IPS DF 4.7 (cell line): ENCODE measurements at regions not wholly inside any gene's neighbourhood (a gene's known extent, or its start where the extent isn't known, plus 50 kb on each side); places are given as distances from the start of the nearest gene placed in this dataset.

Experiments
- DNase-seq: peaks from one replicate; pipeline ENCODE4 v3.0.0-alpha.2; 2013; ENCODE audit warnings: low spot score; ENCODE audit errors: extremely low read depth

DNA sequence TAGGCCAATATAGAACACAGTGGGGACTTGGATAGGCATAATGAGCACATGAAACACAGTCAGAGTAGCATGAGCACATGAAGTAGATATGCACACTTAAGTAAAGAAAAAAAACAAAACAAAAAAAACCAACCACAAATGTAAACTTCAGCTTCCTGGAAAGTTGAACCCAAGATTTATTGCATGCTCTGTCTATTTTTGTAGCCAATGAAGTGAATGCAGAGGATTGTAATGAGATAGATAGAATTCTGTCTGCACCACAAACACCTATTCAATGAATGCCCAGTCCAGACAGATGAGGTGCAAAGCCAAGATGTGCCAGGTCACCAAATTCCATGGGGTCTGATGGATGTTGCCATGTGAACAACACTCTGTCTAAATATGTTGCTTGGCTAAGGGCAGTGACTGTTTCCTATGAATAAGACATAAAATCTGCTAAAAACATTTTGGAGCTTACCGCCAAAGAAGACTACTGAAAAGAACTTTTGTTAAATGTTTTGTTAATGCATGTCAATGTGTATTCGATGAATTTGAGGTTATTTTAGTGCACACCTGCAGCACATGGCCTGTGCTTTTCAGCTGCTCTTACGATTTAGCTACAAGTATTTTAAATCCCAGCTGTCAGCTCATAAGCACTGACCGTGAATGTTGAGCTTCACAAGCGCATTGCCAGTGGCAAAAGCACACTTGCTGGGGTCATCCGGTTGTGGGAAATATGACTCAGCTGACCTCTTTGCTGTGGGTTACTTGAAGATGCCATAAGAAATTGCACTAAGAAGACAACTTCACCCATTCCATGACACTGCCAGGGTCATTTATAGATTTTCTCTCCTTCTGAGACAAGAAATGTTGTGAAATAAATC lies 374.8 kb upstream of the GNPDA2 start:
- DNase-seq: no peak

DNA sequence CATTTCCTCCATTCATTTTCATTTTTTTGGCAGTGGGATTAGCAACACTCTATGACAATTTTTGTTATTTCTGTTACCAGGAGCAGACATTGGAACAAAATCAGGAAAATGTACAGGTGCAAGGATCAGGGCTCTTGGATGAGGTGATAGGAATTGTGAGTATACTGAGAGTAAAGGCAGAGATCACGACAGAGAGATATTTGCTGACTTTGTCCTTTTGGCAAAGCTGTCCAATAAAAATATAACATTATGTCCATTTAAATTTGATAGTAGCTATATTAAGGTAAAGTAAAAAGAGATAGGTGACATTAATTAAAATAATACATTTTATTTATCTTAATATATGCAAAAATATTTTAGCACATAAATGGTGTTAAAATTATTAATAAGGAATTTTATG lies 373.1 kb upstream of the GNPDA2 start:
- DNase-seq: no peak

DNA sequence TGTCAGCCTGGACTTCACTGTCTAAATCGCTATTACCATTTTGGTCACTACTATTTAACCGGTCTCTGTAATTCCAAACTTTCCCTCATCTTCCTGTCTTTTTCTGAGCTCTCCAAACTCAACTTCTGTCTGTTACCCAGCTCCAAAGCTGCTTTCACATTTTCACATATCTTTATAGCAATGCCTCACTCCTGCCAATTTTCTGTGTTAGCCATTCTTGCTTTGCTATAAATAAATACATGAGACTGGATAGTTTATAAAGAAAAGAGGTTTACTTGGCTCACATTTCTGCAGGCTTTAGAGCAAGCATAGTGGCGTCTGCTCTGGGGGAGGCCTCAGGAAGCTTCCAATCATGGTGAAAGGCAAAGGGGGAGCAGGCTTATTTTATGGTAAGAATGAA lies 368.3 kb upstream of the GNPDA2 start:
- DNase-seq: no peak

DNA sequence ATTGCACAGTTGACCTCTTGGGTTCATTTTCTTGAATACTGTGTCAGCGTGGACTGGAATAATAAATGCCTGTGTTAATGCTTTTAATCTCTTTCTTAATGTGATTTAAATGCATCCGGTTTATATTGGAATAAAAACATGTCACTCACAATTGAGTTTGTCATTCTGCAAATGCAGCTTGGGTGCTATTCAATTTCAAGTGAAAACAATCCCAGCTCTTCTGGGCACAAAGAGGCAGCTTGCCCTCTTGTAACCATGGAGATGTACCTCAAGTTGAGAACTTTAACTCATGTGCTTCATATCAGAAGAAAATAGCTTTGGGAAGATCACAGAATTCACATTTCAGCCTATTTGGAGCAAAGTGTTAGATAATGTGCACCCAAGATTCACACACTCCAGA lies 355.7 kb upstream of the GNPDA2 start:
- DNase-seq: no peak

DNA sequence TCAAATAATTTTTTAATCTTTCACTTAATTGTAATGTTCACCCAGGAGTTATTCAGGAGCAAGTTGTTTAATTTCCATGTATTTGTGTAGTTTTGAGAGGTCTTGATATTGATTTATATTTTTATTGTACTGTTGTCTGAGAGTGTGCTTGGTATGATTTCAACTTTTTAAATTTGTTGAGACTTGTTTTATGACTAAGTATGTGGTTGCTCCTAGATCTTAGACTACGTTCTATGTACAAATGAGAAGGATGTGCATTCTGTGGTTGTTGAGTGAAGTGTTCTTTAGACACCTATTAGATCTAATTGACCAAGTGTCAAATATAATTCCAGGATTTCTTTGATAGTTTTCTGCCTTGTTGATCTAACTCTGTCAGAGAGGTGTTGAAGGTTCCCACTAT lies 353.3 kb upstream of the GNPDA2 start:
- no peak for DNase-seq

DNA sequence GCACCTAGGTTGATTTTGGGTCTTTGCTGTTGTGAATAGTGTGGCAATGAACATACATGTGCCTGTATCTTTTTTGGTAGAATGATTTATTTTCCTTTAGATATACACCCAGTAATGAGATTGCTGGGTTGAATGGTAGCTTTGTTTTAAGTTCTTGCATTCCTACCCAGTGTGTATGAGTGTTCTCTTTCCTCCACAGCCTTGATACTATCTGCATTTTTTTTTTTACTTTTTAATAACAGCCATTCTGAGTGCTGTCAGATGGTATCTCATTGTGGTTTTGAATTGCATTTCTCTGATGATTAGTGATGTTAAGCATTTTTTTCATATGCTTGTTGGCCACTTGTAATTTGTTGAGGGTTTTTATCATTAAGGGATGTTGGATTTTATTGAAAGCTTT lies 351.8 kb upstream of the GNPDA2 start:
- DNase-seq: no peak

DNA sequence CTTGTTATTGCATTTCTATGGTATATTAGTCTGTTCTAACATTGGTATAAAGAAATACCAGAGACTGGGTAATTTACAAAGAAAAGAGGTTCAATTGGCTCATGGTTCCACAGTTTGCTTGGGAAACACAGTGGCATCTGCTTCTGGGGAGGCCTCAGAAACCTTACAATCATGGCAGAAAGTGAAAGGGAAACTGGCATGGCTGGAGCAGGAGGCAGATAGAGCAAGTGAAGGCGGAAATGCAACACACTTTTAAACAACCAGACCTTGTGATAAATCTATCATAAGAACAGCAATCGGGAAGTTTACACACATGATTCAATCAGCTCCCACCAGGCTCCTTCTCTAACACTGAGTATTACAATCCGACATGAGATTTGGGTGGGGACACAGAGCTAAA lies 346.6 kb upstream of the GNPDA2 start:
- DNase-seq: no peak

DNA sequence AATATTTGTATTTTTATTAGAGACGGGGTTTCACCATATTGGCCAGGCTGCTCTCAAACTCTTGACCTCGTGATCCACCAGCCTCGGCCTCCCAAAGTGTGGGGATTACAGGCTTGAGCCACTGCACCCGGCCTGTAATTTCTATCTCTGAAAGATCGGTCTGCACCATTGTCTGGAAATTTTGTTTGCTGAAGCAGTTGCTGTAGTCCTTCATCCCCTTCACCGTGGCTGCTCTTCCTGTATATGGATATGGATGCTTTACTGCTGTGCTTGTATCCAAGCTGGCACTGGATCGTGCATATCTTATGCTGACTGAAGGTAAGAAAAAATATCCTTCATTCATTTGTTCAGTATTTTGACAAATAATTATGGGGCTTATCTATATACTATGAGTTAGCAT lies 338.4 kb upstream of the GNPDA2 start:
- DNase-seq: no peak

DNA sequence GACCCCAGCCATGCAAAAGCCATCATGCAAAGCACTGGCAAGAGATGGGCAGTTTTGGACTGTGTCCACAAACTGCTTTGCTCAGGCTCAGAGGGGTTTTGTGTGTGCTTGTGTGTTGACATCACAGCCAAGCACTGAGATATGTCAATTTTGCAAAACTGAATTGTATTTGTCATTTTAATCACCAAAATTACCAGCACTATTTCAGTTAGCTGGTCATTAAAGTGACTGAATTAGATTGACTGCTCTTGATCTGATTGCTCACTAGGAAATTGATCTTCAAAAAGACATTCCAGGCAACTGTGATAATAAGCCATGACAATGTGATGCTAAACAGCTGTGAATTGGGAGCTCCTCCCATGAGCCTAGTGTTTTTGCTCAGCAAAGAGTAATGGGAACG lies 337.3 kb upstream of the GNPDA2 start:
- no peak for DNase-seq

DNA sequence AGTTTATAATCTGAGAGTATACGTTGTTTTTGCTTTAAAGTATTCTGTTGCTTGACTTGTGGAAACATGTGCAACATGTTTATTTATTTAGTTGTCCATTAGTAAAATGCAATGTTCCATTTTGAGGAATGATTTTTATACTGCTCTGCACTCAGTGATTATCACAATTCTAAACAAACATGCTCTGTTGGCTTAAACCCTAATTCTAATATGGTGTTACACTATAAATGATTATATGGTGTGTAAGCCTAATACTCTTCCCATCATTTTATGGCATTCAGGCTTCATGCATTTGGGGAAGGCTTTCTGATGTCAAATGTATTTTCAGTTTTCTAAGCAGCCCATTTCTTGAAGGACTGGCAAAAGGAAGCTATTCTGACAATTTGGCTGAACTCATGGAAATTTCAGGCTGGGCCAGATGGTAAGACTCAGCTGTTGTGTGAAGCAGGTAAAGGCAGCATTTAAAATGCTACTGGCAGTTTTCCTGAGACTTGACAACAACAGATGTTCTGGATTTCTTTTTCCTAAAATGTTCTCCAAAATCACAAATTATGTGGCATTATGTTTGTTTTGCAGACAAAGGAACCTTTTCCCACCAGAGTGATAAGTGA lies 336.7 kb upstream of the GNPDA2 start:
- no peak for DNase-seq

DNA sequence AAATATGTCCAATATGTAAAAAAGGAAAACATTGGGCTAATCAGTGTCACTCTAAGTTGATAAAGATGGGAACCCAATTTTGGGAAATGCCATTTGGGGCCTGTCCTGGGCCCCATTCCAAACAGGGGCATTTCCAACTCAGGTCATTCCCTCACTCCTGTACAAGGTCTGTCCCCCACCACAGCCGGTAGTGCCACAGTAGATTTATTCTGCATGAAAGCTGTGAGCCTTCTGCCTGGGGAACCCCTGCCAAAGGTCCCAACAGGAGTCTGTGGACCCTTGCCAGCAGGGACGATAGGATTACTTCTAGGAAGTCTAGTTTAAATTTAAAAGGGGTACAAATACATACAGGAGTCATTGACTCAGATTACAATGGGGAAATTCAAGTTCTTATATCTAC lies 317.6 kb upstream of the GNPDA2 start:
- DNase-seq: no peak

DNA sequence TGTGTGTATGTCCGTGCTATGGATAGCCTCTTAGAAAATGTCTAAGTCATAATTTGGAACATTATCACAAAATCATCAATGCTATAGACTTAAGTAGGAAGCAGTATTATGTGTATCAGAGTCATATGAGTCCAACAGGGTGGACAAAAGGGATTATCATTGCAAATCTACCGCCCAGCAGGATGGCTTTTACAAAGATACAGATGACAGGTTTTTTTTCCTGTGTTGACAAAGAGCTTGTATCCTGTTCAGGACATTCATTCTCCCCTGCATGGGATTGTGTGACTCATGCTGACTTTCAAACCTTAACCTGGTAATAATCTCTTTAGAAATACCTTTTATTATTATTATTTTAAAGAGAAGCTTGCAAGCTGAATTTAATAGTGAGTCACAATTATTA lies 310.3 kb upstream of the GNPDA2 start:
- DNase-seq: no peak

DNA sequence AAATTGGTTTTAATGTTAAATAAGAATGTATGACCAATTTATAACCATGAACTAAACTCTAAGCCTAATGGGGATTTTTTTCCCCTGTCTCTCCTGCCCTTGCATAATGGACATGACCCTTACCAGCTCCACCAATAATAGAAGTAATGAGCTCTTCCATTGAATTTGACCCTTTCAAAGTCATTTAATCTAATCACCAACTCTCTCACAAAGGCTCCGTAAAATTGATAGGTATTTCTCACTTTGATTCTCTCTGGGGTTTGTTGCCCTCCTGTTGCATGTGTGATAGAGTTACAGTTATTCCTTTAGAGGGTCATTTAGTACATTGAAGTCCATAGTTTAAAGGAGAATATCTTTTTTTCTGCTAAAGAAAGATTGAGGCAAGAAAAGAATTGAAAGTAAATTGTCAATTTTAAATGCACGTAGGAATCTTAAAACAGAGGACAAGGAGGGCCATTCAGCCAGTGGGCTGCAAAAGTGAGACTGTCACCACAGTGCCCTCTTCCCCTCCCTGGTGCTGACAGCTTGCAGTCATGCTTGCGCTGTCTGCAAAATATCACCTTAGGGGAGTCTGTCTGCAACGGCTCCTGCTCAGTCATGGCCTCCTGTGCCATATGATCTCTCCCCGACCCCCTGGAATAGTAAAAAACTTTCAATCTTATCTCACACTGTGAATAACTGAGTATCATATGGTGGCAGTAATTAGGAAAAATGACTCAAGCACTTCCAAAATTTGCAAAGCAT lies 307.5 kb upstream of the GNPDA2 start:
- DNase-seq: no peak

DNA sequence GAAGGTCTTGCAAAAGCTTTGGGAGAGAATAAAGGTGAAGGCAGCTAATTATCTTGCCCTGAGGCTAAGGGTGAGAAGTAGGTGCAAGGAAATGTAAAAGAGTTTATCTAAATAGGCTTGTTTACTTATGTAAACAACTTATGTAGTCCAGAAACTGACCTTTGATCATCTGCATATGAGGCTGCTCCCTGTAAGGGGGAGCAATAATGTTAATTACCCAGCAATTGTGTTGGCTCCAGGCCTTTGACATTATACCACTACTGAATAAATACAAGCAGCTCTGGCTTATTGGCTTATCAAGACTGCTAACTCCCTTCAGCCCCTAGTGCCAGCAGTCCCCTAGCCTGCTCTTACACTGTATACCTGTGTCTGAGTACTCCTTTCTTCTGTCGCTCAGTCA lies 303.7 kb upstream of the GNPDA2 start:
- DNase-seq: no peak

DNA sequence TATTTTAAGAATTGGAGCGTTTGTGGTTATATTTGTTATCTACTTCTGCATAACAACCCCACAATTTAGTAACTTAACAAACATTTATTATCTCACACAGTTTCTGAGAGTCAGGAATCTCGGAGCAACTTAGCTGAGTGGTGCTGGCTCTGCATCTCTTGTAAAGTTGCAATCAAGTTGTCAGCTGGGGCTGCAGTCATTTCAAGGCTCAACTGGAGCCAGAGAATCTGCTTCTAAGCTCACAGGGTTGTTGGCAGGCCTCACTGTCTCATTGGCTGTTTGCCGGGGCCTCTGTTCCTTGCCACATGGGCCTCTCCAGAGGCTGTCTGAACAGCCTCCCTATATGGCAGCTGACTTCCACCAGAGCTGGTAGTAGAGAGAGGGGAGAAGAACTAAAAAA lies 281.2 kb upstream of the GNPDA2 start:
- no peak for DNase-seq

DNA sequence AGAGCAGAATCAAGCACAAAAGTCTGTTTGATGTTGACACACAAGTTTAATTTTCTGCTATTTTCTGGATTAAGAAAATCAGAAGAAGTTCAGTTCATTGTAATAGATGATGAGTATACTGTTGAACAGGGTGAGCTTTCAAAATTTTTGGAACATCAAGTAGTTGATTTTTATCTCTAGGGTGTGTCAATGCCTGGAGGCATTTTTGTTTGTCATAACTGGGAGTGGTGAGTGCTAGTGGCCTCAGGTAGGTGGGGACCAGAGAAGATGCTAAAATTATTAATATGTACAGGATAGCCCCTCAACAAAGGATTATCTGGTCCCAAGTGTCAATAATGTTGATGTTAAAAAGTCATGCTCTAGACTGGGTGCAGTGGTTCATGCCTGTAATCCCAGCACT lies 279.7 kb upstream of the GNPDA2 start:
- no peak for DNase-seq

DNA sequence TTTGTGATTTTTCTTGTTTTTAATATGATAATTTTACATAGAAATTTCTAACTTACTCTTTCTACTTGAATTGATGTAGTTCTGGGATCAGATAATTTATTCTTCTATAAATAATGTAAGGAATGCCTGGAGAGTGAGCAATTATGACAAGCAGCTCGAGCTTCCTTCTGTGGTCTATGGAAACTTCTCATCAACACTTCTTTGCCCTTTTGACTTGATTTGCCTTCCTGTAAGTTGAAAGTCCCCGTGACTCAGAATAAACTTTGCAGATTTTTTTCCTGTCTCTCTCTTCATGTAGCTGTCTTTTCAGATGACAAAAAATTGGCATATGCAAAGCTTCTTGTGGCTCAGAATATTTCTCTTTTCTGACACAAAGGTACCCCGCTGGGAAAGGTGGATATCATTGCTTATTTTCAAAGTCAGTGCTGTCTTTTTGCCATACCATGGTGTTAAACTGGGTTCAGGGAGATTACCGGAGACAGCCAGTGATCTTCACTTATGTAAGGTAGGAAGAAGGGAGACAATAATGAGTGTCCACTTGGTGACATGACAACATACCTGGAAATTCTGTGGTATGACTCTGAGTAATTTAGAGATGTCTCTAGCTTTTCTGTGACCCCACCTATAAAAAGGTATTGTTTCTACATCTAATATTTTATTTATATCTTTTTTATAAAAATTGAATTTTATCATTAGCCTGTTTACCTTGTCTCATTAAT lies 278.6 kb upstream of the GNPDA2 start:
- DNase-seq: no peak

DNA sequence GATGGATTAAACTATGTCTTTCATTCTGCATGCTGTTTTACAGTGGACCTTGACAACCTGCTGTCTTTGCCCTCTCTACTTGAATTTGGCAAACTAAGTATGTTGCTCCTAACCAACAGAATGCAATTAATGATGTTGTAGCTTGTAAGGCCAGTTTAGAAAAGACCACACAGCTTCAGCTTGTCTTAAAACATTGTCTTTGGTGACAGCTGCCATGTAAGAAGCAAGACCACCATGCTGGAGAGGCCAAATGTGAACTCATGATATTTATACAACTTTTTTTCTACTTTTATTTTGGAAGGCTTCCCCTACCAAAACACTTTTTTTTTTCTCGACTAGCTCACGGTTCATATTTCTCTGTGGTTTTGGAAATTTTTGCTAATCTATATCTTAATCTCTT lies 278.0 kb upstream of the GNPDA2 start:
- no peak for DNase-seq

DNA sequence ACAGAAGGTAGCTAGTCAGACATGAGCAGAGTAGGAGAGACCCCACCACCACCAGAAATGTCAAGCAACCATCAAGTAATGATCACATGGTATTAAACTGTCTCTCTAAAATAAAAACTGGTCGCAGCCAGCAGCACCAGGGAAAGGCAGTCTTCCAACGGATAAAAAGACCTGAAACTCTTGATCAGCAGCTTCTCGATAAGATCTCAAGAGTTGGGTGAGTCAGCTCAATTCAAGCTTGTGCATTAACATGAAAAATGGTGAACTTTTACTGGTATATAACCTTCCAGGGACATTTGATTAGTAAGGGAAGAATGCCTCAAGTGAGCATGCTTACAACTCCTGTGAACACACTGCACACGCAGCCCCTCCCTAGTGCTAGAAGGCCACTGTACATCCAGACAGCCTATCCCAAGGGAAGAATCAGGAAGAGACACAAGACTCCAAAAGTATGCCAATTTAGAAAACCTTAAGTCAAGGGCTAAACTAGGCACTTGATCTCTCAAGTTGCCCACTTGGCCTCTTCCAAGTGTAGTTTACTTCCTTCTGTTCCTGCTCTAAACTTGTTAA lies 270.0 kb upstream of the GNPDA2 start:
- DNase-seq: no peak

DNA sequence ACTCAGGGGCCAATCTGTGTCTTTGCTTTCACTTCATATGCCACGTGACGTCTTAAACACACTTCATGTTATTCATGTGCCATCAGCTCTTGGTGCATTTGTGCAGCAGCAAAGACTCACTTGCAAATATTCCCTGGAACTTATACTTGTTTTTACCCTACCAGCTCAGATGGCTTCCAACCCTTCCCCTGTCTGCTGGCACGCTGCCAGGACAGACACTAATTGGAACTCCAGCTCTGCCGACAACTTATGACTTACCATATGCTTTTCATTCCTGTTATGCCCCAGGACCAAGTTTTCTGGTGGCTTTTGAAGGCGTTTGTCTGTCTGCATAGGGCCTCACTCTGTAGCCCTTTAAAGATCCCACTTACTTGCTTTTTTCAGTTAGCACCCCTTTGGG lies 261.7 kb upstream of the GNPDA2 start:
- no peak for DNase-seq

DNA sequence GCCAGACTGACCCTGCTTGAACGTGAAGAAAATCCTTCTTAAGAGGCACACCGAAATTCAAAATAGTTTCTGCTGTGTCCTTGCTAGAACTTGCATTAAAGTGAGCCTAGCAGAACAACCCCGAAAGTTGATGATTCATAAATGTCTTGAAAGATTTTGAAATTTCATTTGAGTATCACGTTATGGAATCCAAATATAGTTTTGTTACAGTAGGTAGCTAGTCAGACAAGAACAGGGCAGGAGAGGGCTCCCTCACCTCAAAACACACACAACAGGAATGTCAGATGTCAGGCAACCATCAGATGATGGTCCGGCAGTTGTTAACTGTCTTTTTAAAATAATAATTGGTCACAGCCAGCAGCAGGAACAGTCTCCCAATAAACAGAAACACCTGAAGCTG lies 259.6 kb upstream of the GNPDA2 start:
- DNase-seq: no peak

DNA sequence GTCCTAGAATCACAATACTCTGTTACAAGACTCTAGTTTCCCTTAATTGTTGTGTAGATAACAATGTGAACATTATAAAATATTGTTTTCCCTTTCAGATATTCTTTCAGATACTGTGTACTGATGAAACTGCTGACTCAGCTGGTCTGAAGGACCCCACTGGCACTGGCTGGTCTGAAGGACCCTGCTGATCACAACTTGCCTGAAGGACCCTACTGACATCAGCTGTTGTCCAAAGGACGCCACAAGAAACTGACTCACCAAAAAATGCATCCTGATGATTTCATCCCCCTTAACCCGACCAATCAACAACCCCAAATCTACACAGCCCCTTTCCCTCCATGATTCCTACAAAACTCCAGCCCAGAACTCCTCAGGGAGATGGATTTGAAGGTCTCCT lies 258.8 kb upstream of the GNPDA2 start:
- no peak for DNase-seq
